IMR-90 (cell line): ENCODE measurements at regions not wholly inside any gene's neighbourhood (a gene's known extent, or its start where the extent isn't known, plus 50 kb on each side); places are given as distances from the start of the nearest gene placed in this dataset.

Source experiments
- ATAC-seq: fragments of 200-7000 bp; cut with Tn5 transposase; 2 replicates; pipeline ENCODE4 v1.9.1; 2020; ENCODE audit warnings: low read depth, mild to moderate bottlenecking, moderate library complexity
- BruUV-seq: library from RNA; stranded (reverse); fragments of 400-500 nt; replicated peaks from 2 replicates; lab custom pipeline; 2021; lab: Mats Ljungman, UMichigan
- CTCF ChIA-PET: fragments of 300-600 bp; formaldehyde crosslinking; extraction: SDS; loops from one replicate; lab custom pipeline; 2021; ENCODE audit warnings: antibody characterized with exemption; lab: Yijun Ruan, JAX
- POLR2A ChIA-PET: fragments of 300-600 bp; sonication (Branson Sonifier 250); formaldehyde crosslinking; loops from one replicate; lab custom pipeline; 2022; ENCODE audit warnings: antibody characterized with exemption; ENCODE audit not compliant: unreplicated experiment; lab: Charles Lee
- DNase-seq: peaks from one replicate; pipeline ENCODE4 v3.0.0; 2013
- H2AFZ ChIP-seq: replicated peaks from 2 replicates; pipeline ENCODE3; 2013; ENCODE audit warnings: low read length, mild to moderate bottlenecking; ENCODE audit not compliant: poor library complexity
- H2AK5ac ChIP-seq: 2 replicates; pipeline ENCODE4 v1.6.1; 2013; ENCODE audit warnings: low read depth, low read length, inconsistent platforms
- H2AK9ac ChIP-seq: replicated peaks from 2 replicates; pipeline ENCODE3; 2013; ENCODE audit warnings: mild to moderate bottlenecking, low read depth, low read length, moderate library complexity; ENCODE audit not compliant: poor library complexity
- H2BK120ac ChIP-seq: 2 replicates; pipeline ENCODE4 v1.6.1; 2013; ENCODE audit warnings: low read depth, low read length, inconsistent platforms
- H2BK15ac ChIP-seq: 3 replicates; pipeline ENCODE4 v1.6.1; 2013; ENCODE audit warnings: low read depth, low read length, inconsistent platforms
- H2BK20ac ChIP-seq: 2 replicates; pipeline ENCODE4 v1.6.1; 2013; ENCODE audit warnings: low read depth, mild to moderate bottlenecking, inconsistent platforms, low read length, moderate library complexity
- H2BK5ac ChIP-seq: 2 replicates; pipeline ENCODE4 v1.6.1; 2013; ENCODE audit warnings: mild to moderate bottlenecking, low read depth, low read length, inconsistent platforms; ENCODE audit not compliant: poor library complexity, severe bottlenecking
- H3K14ac ChIP-seq: replicated peaks from 2 replicates; pipeline ENCODE4 v1.6.1; 2013; ENCODE audit warnings: low read depth, low read length, inconsistent platforms
- H3K18ac ChIP-seq: 2 replicates; pipeline ENCODE4 v1.6.1; 2013; ENCODE audit warnings: low read depth, low read length, control low read depth
- H3K23ac ChIP-seq: 2 replicates; pipeline ENCODE4 v1.6.1; 2013; ENCODE audit warnings: low read depth, low read length, inconsistent platforms
- H3K27ac ChIP-seq: 2 replicates; pipeline ENCODE4 v1.5.1; 2013; ENCODE audit warnings: mild to moderate bottlenecking, control low read depth, low read length; ENCODE audit not compliant: insufficient read depth
- H3K27me3 ChIP-seq: 2 replicates; pipeline ENCODE4 v1.6.1; 2013; ENCODE audit warnings: low read length; ENCODE audit not compliant: control insufficient read depth, insufficient read depth
- H3K36me3 ChIP-seq: 2 replicates; pipeline ENCODE4 v1.6.1; 2013; ENCODE audit warnings: low read length, mixed read lengths; ENCODE audit not compliant: control insufficient read depth, insufficient read depth
- H3K4ac ChIP-seq: 2 replicates; pipeline ENCODE4 v1.6.1; 2013; ENCODE audit warnings: low read depth, low read length, inconsistent platforms
- H3K4me1 ChIP-seq: 2 replicates; pipeline ENCODE4 v1.6.1; 2013; ENCODE audit warnings: low read length, mixed read lengths; ENCODE audit not compliant: control insufficient read depth, insufficient read depth
- H3K4me2 ChIP-seq: 2 replicates; pipeline ENCODE4 v1.6.1; 2013; ENCODE audit warnings: low read depth, mild to moderate bottlenecking, control low read depth, low read length, moderate library complexity
- H3K4me3 ChIP-seq: 2 replicates; pipeline ENCODE4 v1.5.1; 2013; ENCODE audit warnings: low read depth, mild to moderate bottlenecking, control low read depth, low read length, moderate library complexity; ENCODE audit not compliant: insufficient read depth
- H3K56ac ChIP-seq: 2 replicates; pipeline ENCODE4 v1.6.1; 2013; ENCODE audit warnings: low read length, inconsistent platforms; ENCODE audit not compliant: insufficient read depth; ENCODE audit errors: extremely low read depth
- H3K79me1 ChIP-seq, 2 experiments: 2 replicates each; pipeline ENCODE4 v1.6.1; 2013; ENCODE audit warnings: low read length in 2 of 2, inconsistent platforms in 1 of 2, low read depth in 1 of 2
- H3K9ac ChIP-seq: 2 replicates; pipeline ENCODE4 v1.6.1; 2013; ENCODE audit warnings: low read depth, low read length, control low read depth
- H3K9me1 ChIP-seq: 2 replicates; pipeline ENCODE4 v1.6.1; 2013; ENCODE audit warnings: low read length, inconsistent platforms; ENCODE audit not compliant: insufficient read depth
- H3K9me3 ChIP-seq: 2 replicates; pipeline ENCODE4 v1.6.1; 2013; ENCODE audit warnings: low read length; ENCODE audit not compliant: control insufficient read depth, insufficient read depth
- H4K20me1 ChIP-seq: 2 replicates; pipeline ENCODE4 v1.6.1; 2013; ENCODE audit warnings: low read length, inconsistent platforms; ENCODE audit not compliant: insufficient read depth
- H4K5ac ChIP-seq: 2 replicates; pipeline ENCODE4 v1.6.1; 2013; ENCODE audit warnings: mild to moderate bottlenecking, low read depth, low read length, control low read depth
- H4K8ac ChIP-seq, 2 experiments: 2 replicates each; pipeline ENCODE4 v1.6.1; 2013; ENCODE audit warnings: low read depth in 2 of 2, low read length in 2 of 2, control low read depth in 1 of 2, inconsistent platforms in 1 of 2
- H4K91ac ChIP-seq: 2 replicates; pipeline ENCODE4 v1.6.1; 2013; ENCODE audit warnings: low read depth, low read length, inconsistent platforms; ENCODE audit not compliant: insufficient read depth
- BHLHE40 ChIP-seq: fragments of 150-350 bp; IDR thresholded peaks from 2 replicates; pipeline ENCODE4 v1.6.1; 2016; ENCODE audit warnings: mild to moderate bottlenecking, low read depth, low read length
- CHD1 ChIP-seq: IDR thresholded peaks from 2 replicates; pipeline ENCODE4 v1.6.1; 2012; ENCODE audit warnings: low read depth, low read length, improper control_type of control experiment
- CTCF ChIP-seq: conservative IDR thresholded peaks from 2 replicates; pipeline ENCODE4 v1.5.1; 2012; ENCODE audit warnings: mild to moderate bottlenecking, low read depth, low read length, improper control_type of control experiment
- ELK1 ChIP-seq: fragments of 150-350 bp; IDR thresholded peaks from 2 replicates; pipeline ENCODE4 v1.6.1; 2016; ENCODE audit warnings: low read depth, mild to moderate bottlenecking, low read length, moderate library complexity, borderline replicate concordance
- FOS ChIP-seq: fragments of 150-350 bp; IDR thresholded peaks from 2 replicates; pipeline ENCODE4 v1.6.1; 2016; ENCODE audit warnings: low read depth, low read length
- MAFK ChIP-seq: IDR thresholded peaks from 2 replicates; pipeline ENCODE4 v1.6.1; 2012; ENCODE audit warnings: low read depth, low read length, improper control_type of control experiment
- MAZ ChIP-seq: IDR thresholded peaks from 2 replicates; pipeline ENCODE4 v1.6.1; 2012; ENCODE audit warnings: low read depth, mild to moderate bottlenecking, low read length, improper control_type of control experiment, moderate library complexity, borderline replicate concordance
- MXI1 ChIP-seq: IDR thresholded peaks from 2 replicates; pipeline ENCODE4 v1.6.1; 2012; ENCODE audit warnings: low read depth, mild to moderate bottlenecking, low read length, moderate library complexity, borderline replicate concordance
- NFE2L2 ChIP-seq: fragments of 150-350 bp; IDR thresholded peaks from 2 replicates; pipeline ENCODE4 v1.6.1; 2016; ENCODE audit warnings: low read depth, mild to moderate bottlenecking, low read length
- RAD21 ChIP-seq: IDR thresholded peaks from 2 replicates; pipeline ENCODE4 v1.6.1; 2012; ENCODE audit warnings: low read length, improper control_type of control experiment
- RFX5 ChIP-seq: IDR thresholded peaks from 2 replicates; pipeline ENCODE4 v1.8.0; 2012; ENCODE audit warnings: low read depth, mild to moderate bottlenecking, low read length, moderate library complexity
- WGBS, 2 experiments: methylation state at CpG; one replicate each; pipeline versions ENCODE4 v1.1.5 to v1.1.7; 2013; ENCODE audit warnings: missing lambda C conversion rate in 2 of 2; ENCODE audit not compliant: insufficient read length in 1 of 2; ENCODE audit errors: extremely low coverage in 2 of 2; 5-methylcytosine and 5-hydroxymethylcytosine counted together
- dilution Hi-C: fragments of 300-500 bp; cut with HindIII; formaldehyde crosslinking; loops from one replicate; pipeline ENCODE4 v1.14.3; 2018; ENCODE audit warnings: low sequenced_read_pairs; ENCODE audit not compliant: unreplicated experiment
- in situ Hi-C: fragments of 300-500 bp; cut with MboI; formaldehyde crosslinking; loops from 3 replicates; pipeline ENCODE4 v1.14.3; 2019; ENCODE audit warnings: low sequenced_read_pairs, inconsistent platforms, mixed read lengths
- intact Hi-C: fragments of 100-400 bp; cut with micrococcal nuclease; formaldehyde crosslinking; loops from 2 replicates; pipeline ENCODE4 v1.10.0; 2022

GRCh38 chr2:241988146-241988545 is 118.6 kb downstream of the RTP5 start:
- Histone ChIP-seq H2AK5ac (no peak overlapping the region), H3K9me1 (no peaks in the 10 kb centered on the region), H4K8ac (no peak overlapping the region), H3K27me3 (peaks cover 6% of the 10 kb centered on the region; the same call in 1 of the 2 replicates), H3K4me3 (no peak overlapping the region), H2BK20ac (no peak overlapping the region), H3K14ac (no peak overlapping the region), H2AK9ac (no peak overlapping the region), H3K56ac (no peak overlapping the region), H3K4ac (no peak overlapping the region), H2AFZ (no peak overlapping the region), H3K4me1 (no peaks in the 10 kb centered on the region), H3K9me3 (peaks cover 14% of the 10 kb centered on the region), H3K18ac (no peak overlapping the region), H3K79me1 (no peaks in the 10 kb centered on the region), H4K5ac (no peak overlapping the region), H3K23ac (no peak overlapping the region), H2BK120ac (no peak overlapping the region), H3K9ac (no peak overlapping the region), H2BK15ac (no peak overlapping the region), H2BK5ac (no peak overlapping the region), H3K4me2 (no peak overlapping the region), H4K91ac (no peak overlapping the region), H4K20me1 (no peaks in the 10 kb centered on the region), H3K36me3 (no peaks in the 10 kb centered on the region), H3K27ac (no peak overlapping the region)
- no peak for TF ChIP-seq NFE2L2
- TF ChIP-seq BHLHE40, result no peak
- no peak for TF ChIP-seq FOS
- no peak for TF ChIP-seq MAFK
- no peak for TF ChIP-seq CHD1
- no peak for TF ChIP-seq RFX5
- TF ChIP-seq CTCF, result no peak
- no peak for TF ChIP-seq RAD21
- no peak for TF ChIP-seq ELK1
- TF ChIP-seq MXI1, result no peak
- no peak for TF ChIP-seq MAZ
- 75% methylated on average over 2 of the region's 11 CpGs; no CpG with 5 or more reads in 1 of the 2 experiments for WGBS, 2 experiments
- DNase-seq (no peak), ATAC-seq (no peak)
- dilution Hi-C loops (no loop called here), intact Hi-C loops (no loop called here), in situ Hi-C loops (no loop called here)
- BruUV-seq, result no TSS peak
- CTCF ChIA-PET, result interaction anchor here (1.1 kb wide), 1 partner anchor 9 kb away, joined by 3 read pairs; no protein-coding TSS in a partner anchor
- POLR2A ChIA-PET, result no interaction called here
